ENCODE measurements at regions not wholly inside any gene's neighbourhood (a gene's known extent, or its start where the extent isn't known, plus 50 kb on each side); places are given as distances from the start of the nearest gene placed in this dataset.

DNA sequence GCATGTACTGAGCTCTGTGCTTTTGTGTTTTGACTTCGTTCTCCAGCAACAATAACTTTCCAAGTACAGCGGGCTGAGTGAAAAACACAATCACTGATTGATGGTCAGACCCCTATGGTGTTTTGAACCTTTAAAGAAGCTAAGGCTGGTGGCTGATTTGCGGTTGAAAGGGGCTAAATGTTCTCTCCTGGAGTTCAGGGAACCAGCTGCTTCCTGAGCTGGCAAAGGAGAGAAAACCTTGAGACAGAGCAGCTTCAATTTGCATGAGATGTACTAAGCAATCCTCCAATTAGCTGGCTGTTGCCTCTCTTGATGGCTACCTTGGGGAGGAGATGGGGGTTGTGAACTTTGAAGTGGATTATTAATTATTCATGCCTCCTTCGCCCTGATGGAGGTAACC, 546.7 kb upstream of the SEL1L start:
- TF ChIP-seq POLR2A (IDR thresholded peaks at IDR 0.05; ENCODE audit: low read depth, low read length), result no peak
- TF ChIP-seq EZH2 (IDR thresholded peaks at IDR 0.05; ENCODE audit: borderline replicate concordance, low read depth, low read length, severe bottlenecking), result no peak
- TF ChIP-seq POLR2AphosphoS5 (IDR thresholded peaks at IDR 0.05; ENCODE audit: insufficient read depth, low read depth, low read length), result no peak
- TF ChIP-seq, protein P1, sequence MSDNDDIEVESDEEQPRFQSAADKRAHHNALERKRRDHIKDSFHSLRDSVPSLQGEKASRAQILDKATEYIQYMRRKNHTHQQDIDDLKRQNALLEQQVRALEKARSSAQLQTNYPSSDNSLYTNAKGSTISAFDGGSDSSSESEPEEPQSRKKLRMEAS (IDR thresholded peaks at IDR 0.05; ENCODE audit: insufficient read depth, insufficient read length), result no peak
- TF ChIP-seq, protein P2, sequence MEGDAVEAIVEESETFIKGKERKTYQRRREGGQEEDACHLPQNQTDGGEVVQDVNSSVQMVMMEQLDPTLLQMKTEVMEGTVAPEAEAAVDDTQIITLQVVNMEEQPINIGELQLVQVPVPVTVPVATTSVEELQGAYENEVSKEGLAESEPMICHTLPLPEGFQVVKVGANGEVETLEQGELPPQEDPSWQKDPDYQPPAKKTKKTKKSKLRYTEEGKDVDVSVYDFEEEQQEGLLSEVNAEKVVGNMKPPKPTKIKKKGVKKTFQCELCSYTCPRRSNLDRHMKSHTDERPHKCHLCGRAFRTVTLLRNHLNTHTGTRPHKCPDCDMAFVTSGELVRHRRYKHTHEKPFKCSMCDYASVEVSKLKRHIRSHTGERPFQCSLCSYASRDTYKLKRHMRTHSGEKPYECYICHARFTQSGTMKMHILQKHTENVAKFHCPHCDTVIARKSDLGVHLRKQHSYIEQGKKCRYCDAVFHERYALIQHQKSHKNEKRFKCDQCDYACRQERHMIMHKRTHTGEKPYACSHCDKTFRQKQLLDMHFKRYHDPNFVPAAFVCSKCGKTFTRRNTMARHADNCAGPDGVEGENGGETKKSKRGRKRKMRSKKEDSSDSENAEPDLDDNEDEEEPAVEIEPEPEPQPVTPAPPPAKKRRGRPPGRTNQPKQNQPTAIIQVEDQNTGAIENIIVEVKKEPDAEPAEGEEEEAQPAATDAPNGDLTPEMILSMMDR (IDR thresholded peaks at IDR 0.05; ENCODE audit: extremely low read depth in 1 of 2, insufficient read depth in 1 of 2, low read depth in 1 of 2, low read length in 2 of 2), result no peak
- no peak for TF ChIP-seq MYC (IDR thresholded peaks at IDR 0.05; ENCODE audit: low read depth, low read length)
- no peak for TF ChIP-seq GATA2 (IDR thresholded peaks at IDR 0.05; ENCODE audit: insufficient read depth, insufficient read length, low read depth, low read length)
- no peak for TF ChIP-seq JUN (IDR thresholded peaks at IDR 0.05; ENCODE audit: borderline replicate concordance, insufficient read depth, insufficient read length, low read depth)
- TF ChIP-seq FOS (IDR thresholded peaks at IDR 0.05; ENCODE audit: borderline replicate concordance, insufficient read depth, low read length), result no peak
